Stimulated activated CD8-positive, alpha-beta memory T cell treated with anti-CD3 and anti-CD28 coated beads, Interleukin-7, amount 100 ng/mL, for 24 hours (primary cell): ENCODE measurements at regions not wholly inside any gene's neighbourhood (a gene's known extent, or its start where the extent isn't known, plus 50 kb on each side); places are given as distances from the start of the nearest gene placed in this dataset.

Experiments used
- DNase-seq: peaks from one replicate; pipeline ENCODE4 v3.0.0-alpha.2; 2020; ENCODE audit warnings: low read depth

DNA sequence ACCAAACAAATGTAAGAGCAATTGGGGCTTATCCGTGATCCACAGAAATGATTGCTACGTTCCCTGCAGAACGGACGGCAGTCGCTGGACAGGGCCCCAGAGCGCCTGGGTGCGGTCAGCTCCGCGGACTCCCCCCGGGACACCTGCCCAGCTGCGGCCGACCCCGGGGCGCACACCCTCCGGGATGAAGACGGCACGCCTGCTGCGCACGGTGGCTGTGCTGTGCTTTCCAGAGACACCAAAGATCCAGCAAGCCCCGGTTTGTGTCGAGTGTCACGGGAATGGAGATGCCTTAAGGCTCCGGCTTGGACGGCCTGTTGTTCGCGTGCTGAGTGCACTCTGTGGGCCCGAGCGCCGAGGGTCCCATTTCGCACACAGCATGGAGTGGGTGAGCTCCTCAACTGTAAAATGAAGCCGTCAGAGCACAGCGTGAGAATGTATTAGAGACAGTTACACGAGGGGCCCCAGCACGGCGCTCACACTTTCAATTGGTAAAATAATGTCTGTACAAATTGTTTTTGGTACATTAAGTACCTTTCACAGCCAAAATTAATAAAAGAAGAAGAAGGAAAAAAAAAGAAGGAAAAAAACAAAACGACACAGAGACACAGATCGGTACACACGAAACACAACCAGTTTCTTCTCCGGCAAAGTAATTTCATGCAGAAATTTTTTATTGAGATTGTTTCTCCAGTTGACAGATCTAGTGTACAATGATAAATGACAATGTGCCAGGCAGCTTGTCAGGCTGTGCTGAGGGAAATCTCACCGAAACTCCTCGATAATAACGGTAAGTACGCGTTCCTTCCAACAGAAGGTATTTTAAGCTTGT lies 615.8 kb upstream of the SALL3 start:
- DNase-seq, result no peak

DNA sequence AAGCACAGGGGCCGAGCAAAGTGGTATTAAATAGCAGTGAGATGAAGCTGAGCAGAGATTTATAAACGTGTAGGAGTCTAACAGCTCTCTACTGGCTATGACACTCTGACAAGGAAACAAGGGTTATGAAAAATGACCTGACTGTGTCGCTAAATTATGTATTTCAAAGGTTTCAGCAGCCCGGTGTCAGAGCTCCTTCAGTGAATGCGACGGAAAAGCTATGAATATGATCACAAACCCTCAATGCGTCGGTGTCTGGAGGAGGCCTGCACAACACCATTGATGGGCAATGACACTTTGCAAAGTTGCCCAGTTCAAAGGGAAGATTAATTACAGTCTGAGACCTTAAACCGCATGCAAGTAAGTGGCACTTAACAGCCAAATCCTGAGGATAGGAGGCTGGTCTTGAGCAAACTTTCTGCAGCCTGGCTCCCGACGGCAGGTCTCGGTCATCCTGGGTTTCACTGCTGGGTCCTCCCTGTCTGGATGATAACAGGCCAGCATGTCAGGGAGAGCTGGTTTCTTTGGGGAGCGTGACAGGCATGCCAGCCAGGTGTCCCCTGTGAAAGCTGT lies 615.1 kb upstream of the SALL3 start:
- DNase-seq, result no peak

DNA sequence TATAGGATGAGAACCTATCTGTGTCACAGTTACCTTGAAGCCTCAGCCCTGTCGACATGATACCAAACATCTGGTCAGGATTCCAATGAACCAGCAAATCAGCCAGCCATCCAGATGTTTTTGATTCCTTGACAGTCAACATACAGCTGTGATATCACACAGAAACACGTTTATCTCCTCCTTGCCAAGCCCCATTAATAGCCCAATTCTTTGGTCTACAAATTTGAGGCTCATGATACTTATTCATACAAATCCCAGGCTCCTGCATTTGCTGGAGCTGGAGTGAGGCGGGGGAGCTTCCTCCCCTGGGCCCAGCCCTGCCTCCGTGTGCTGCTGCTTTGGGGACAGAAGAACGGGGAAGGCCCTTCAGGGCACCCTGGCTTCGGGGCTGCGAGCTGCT lies 611.6 kb upstream of the SALL3 start:
- DNase-seq, result no peak

DNA sequence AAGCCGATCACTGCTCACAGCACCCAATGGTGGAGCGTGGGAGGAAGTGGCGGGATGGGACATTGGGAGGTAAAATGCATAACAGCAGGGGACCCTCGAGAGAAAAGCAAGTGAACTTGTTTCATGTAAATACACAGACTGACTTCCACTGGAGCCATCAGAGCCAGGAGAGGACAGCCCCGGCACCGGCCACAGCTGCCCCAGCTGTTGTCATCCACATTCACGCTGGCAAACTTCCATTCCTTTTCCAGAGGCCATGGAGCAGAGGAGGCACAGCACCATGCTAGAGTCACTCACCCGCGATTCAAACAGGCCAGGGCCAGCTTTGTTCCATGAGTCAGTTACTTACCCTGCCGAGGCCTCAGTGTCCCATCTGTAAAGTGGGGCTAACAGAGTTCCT lies 610.9 kb upstream of the SALL3 start:
- DNase-seq, result no peak

DNA sequence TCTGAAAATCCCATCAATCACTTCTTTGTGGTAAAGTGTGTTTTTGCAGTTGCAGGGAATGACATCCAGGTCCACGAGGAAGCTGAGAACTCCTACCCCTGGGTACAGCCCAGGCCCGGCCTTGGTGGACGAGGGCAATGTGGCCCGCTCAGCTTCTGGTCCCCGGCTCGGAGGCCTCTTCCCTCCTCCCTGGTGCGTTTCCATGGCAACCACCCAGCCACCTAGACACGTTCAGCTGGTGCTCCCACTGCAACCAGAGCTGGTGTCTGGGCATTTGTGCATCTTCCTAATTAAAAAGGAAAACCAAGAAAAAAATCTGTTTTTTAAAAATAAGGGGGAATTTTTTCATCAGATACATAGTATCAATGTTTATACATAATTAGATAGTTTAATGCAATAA lies 603.6 kb upstream of the SALL3 start:
- no peak for DNase-seq

DNA sequence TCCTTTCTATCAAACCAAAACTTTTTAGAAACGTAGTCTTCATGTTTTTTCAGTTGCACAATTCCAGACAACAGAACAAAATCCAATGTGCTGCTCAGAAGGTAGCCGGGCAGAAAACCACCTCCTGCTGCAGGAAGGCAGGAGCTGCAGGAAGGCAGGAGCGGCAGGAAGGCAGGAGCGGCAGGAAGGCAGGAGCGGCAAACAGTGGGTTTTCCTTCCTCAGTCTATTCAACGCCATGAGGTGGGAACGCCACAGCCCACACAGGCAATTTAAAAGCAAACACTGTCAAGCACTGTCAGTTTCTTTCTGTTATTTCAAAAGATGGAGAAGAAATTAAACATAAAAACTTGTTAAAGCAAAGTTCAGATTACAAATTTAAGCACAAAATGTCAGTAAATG lies 601.2 kb upstream of the SALL3 start:
- no peak for DNase-seq

DNA sequence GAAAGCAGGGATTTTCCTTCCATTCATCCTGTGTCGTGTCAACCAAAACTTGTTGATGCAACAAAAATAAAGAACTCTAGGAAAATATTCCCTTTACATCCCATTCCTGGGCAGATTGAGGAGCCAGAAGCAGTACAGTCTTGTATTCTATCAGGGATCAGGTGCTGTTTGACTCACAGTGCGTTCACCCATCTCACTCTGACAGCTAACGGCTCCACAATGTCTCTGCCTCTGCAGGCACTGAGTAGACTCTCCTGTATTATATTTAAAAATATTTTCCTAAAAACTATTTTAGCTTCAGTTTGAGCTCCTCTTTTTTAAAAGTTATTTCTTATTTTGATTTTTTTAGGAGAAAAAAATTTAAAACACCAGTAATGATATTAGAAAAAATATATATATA lies 600.6 kb upstream of the SALL3 start:
- DNase-seq, result no peak

DNA sequence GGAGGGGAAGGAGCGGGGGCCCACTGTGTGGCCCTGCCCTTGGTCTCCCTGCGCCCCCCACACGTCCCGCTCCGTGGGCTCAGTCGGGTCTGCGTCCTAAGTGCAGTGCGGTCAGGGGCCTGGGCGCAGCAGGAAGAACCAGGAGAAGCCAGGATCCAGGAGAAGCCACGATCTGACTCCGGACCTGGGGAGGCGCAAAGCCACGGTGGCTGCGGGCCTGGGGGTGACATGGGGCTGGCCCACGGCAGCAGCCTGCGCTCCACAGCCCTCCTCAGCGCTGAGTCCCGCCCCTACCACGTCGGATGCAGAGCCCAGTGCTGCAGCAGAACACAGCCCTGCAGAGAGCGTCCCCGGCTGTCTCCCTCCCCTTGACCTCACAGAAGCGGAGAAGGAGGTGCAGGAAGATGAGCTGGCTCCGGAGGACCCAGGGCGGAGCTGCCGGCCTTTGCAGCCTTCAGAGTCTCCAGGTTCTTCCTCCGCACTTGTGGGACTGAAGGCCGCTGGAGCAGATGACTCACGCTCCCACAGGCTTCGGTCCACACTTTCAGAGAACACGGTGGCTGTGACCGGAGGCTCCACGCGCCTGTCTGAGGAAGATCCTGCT lies 589.2 kb upstream of the SALL3 start:
- DNase-seq, result no peak

DNA sequence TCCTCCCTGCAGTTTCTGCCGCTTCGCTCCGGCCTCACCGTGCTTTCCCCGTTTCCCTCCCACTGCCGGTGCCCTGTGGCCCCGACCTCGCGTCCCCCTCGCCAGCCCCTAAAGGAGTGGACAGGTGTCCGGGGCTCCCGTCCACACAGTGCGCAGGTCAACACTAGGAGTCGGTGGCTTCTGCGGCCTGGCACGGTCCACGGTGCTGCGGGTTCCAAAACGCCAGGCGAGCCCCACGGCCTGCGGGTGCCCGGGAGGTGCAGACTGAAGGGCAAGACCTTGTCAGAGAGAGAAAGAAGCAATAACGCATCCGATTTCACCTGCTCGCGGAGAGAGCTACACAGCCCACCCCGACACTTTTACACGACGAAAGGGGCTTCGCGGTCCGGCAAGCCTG lies 588.7 kb upstream of the SALL3 start:
- DNase-seq, result no peak

DNA sequence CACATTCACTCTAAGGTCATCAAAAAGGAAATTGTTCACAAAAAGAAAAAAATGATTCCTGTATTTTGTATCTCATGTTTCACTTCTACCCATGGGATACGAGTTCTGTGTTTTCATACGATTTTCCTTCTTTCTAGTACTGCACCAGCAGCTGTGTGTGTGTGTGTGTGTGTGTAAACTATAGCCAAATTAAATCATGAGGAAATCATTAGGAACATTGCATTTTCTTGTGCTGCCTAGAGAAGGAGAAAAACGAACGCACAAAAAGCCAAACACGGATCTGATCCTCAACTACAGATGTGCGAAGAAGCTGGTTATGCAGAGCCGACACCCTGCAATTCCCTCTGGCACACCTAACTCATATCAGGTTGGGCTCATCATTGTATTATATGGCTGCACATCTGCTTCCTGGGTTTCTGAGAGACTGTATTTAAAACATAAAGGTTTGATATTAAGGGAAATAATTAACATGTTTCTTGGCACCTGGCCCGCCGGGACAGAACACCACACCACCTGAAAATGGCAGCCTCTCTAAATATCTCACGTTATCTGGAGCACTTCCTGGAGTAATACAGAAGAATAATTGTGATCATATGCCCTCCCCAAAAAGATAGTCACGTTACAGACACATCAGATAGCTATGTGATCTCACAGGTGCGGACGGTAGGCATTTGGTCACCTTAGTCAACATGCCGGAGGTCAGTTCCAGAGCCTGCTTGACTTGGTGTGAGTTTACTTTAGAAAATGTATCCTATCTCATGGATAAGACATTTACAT lies 586.3 kb upstream of the SALL3 start:
- DNase-seq, result no peak

DNA sequence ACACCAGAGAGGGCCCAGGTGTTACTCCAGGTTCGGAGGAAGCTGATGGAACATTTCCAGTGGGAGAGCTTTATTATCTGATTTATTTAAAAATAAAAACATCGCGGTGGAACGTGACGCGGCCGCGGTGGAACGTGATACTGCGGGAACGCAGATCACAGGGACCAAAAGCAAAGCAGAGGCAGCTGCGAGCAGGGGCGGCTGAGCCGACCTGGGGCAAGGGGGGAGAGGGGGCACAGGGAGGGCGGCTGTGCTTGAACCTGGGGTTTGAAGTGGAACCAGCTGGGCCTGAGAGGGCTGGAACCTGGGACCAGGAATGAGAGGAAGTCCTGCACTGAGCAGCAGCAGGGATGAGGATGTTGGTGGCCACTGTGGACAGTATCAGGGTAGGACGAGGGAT lies 583.5 kb upstream of the SALL3 start:
- no peak for DNase-seq

DNA sequence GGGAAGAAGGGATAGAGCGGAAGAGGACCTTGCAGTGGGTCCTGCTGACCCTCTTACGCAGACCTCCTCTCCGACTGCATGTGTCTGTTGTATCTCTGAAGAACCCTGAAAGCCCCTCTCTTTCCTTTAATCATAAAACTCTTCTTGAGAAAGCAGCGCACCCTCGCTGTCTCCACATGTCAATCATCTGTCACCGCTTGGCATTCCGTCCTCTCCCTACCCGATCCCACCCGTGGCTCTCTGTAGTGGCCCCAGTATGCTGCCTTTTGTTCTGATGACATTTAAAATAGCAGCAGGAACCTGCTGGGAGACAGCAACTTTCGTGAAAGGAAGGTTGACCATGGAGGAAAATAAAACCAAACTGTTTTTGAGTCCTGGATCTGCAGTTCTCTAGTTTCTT lies 582.9 kb upstream of the SALL3 start:
- no peak for DNase-seq

DNA sequence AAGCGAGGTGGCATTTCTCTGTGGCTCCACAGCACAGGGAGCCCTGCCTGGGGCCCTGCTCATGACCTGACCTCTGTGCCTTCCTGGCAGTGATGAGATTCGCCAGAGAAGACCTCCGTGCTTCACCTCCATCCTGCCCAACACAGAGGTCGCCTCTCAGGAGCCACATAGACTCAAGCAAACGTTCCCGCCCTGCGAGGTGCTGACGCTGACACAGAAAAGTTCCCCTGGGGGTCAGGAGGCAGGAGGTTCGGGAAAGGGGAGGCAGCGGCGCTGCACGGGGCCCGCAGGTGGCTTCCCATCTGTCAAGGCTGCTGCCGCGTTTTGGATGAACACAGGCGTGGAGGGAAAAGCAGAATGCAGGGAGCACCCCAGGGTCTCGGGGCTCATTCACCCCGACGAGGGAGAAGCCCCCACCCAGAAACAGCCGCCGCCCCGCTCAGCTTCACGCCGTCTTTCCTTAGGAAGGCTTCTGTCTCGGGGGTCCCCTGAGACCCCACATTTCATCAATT lies 579.6 kb upstream of the SALL3 start:
- no peak for DNase-seq

DNA sequence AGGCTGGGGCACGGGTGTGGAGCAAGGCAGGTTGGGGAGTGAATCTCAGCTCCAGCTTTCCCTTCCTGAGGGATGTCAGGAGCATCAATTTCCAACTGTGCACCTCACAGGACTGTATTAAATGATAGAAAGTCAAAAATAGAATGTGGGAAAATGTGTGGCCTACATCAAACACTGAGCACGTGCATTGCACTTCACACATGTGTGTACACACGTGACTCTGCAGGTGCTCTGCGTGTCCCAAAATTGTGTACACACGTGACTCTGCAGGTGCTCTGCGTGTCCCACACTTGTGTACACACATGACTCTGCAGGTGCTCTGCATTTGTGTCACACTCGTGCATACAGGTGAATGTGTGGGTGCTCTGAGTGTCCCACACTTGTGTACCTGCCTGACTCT lies 577.2 kb upstream of the SALL3 start:
- DNase-seq, result no peak

DNA sequence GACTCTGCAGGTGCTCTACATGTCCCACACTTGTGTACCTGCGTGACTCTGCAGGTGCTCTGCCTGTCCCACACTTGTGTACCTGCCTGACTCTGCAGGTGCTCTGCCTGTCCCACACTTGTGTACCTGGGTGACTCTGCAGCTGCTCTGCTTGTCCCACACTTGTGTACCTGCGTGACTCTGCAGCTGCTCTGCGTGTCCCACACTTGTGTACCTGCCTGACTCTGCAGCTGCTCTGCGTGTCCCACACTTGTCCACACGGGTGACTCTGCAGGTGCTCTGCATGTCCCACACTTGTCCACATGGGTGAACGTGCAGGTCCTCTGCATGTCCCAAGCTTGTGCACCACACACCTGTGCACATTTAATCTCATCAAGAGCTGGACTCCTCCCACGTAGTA lies 576.7 kb upstream of the SALL3 start:
- no peak for DNase-seq

DNA sequence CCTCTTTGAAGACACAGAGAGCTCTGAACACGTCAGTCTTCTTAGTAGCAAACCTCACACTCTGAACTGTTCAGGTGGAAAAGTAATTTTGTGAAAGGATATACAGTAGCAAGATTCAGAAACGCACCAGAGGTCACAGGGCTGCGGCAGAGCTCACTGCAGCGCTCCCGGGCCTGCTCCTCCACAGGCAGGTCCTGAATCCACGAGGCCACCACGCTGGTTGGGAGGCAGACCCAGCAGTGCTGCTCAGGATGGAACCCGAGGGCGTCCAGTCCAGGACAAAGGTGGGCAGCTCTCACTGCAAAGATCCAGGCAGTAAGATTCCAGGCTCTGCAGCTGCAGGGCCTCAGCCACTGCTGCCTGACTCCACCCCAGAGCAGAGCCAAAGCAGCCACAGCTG lies 576.2 kb upstream of the SALL3 start:
- no peak for DNase-seq

DNA sequence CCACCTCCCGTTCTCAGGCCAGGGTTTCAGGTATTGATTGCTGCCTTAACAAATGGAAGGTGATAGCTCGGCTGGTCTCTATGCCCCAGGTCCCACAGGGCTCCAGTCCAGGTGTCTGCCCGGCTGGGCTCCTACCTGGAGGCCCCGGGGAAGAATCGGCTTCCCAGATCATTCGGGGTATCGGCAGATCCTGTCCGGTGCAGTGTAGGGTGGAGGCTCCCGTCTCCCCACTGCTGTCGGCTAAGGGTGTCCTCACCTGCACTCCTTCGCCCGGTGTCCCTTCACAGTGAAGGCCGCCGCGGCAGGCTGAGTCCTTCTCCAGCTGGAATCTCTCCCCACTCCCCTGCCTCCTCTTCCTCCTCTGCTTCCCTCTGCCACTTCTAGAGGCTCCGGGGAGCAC lies 573.9 kb upstream of the SALL3 start:
- DNase-seq, result no peak

DNA sequence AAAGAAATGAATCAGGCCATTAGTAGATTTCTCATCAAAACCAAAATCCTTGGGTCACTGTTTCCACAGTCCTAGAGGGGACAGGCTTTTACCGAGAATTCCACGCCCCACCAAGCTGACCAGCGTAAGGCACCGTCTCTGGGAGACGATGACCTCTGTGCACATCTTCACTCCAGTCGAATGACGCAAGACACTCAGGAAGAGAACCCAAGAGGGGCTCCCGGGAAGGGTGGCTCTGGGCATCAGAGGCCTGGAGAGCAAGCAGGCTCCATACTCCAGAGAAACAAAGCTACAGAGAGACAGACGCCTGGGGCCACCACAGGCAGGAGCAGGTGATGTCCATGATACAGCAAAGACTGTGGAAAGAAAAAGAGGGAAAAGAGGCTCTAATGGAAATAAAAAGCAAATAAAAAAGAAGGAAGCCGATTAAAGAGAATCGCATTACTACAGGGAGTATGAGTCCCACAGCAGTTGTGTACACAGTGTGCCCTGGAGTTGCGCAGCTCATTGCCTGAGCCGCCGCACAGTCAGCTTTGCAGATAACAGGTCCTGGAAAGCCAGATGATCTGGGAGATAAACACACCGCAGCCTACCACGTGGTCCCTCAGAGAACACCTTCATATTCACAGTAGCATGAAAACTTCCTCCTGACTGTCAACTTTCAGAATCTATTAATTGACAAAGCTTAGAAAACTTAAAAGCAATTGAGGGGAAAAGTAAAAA lies 572.7 kb upstream of the SALL3 start:
- no peak for DNase-seq

DNA sequence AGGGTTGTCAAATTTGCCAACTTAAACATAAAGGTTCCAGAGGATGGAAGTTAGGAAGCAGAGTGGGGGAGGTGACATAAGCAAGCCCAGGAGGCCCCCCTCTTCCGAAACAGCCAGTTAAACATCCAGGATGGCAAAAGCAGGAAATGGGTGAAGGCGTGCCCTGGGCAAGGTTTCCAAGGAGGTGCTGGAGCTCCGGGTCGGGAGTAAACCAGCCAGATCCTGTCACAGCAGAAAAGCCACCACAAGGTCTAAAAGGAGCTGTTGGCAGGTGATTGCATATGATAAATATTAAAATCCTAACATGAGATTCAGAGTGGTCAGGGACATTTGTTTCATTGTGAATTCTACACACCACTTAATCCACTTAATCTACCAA lies 572.2 kb upstream of the SALL3 start:
- no peak for DNase-seq

DNA sequence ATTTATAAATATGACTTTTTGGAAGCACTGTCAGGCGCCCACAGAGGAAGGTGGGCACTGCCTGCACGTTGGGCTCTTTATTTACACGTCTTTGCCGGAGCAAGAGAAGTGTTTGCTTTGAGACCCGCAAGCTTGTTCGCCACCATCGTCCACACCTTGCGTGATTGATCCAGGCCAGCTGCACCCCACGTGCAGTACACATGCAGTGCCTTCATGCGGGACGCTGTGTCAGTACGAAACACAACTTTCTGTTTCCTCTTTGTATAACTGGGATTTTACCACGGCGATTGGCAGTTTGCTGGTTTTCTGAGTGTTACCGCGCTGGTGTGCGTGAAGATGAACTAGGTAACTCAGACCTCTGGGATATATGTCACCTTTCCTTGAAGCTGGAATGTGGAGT lies 571.0 kb upstream of the SALL3 start:
- no peak for DNase-seq

DNA sequence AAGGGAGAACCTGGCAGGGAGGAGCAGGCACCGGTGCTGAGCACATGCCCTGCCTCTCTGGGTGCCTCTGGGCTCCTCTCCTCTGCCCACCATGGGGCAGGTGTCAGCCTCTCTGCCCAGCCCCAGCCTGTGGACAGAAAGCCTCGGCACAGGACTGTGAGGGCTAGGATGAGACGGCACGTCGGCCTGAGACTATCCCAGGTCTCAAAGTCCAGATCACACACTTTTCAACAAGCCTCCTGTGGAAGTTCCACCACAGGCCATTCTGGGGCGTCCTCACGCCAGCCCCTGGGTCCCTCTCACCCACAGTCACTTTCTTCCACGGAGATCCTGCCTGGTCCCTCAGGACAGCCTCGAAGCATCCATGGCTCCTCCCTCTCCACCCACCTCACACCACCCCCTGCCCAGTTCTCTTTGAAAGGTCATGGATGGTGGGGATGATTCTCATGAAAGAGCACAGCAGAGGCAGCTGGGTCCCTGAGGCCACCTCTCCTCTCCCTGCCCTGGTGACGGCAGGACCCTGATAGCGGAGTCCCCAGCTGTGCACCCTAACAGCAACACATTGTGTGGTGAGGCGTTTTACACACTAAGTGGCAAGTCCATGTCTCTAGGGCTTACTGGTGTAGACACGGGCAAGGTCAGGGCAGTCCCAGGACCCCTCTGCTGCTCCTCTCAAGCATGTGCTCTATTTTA lies 569.4 kb upstream of the SALL3 start:
- no peak for DNase-seq

DNA sequence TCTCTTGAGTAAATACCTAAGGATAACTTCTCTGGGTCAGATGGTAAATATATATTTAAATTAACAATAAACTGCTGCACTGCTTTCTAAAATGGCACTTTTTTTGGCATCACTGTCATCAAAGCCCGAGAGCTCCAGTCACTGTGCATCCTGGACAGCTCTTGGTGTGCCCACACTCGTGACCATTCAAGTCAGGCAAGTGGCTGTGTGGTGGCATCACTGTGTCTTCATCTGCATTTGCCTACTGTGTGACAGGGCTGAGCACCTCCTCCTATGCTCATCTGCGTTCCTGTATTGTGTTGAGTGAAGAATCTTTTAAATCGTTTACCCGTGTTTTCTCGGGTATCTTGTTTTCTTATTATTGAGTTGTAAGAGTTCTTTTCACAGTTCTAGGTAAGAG lies 568.1 kb upstream of the SALL3 start:
- DNase-seq, result no peak
